ENCODE measurements at regions not wholly inside any gene's neighbourhood (a gene's known extent, or its start where the extent isn't known, plus 50 kb on each side); places are given as distances from the start of the nearest gene placed in this dataset.
A peak's percentile ranks its signal among the peaks of the same experiment; 100 is the strongest.
"Not testable (repeated sequence)": the region's sequence is repeated elsewhere in the genome, so short reads cannot be mapped to it uniquely, and the experiment has no call there.

DNA sequence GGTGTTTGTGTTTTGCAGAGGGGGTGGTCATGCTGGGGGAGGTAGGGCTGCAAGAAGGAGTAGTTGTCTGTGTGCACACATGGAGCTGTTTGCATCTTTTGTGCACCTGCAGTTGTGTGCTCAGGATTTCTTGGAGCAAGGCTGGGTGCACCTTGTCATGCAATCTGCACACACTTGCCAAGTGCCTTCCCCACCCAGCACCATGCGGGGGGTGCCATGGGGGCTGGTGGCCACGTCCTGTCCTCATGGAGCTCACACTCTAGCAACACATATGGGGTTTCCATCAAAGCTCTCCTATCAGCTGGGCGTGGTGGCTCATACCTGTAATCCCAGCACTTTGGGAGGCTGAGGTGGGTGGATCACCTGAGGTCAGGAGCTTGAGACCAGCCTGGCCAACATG lies 111.6 kb downstream of the CRLF3 start:
- not testable (repeated sequence) for DNase-seq (ENCODE audit: low spot score)

- not testable (repeated sequence) for DNase-seq (ENCODE audit: low spot score)
Measured at GRCh38 chr17:30711626-30712507, 112.6 kb downstream of the CRLF3 start.

DNA sequence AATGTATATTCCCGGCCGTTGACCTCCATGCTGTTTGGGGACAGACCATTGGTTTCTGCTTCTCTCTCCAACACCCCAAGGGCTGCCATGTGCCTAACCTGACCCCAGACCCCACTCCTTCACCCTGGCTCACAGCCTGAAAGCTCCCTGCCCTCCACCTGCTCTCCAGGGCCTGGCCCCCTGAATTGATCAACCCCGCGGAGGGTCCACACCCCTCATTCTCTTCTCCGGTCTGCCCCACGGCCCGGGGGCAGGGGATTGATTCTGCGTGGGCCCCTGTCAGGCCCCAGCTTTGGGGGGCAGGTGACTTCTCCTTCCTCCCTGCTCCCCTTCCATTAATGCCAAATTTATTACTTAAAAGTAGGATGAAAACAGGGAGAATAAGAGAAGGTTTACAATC lies 113.3 kb downstream of the CRLF3 start:
- DNase-seq (ENCODE audit: low spot score): not testable (repeated sequence)

GRCh38 chr17:30710276-30711088 lies 114.0 kb downstream of the CRLF3 start:
- not testable (repeated sequence) for DNase-seq (ENCODE audit: low spot score)

DNA sequence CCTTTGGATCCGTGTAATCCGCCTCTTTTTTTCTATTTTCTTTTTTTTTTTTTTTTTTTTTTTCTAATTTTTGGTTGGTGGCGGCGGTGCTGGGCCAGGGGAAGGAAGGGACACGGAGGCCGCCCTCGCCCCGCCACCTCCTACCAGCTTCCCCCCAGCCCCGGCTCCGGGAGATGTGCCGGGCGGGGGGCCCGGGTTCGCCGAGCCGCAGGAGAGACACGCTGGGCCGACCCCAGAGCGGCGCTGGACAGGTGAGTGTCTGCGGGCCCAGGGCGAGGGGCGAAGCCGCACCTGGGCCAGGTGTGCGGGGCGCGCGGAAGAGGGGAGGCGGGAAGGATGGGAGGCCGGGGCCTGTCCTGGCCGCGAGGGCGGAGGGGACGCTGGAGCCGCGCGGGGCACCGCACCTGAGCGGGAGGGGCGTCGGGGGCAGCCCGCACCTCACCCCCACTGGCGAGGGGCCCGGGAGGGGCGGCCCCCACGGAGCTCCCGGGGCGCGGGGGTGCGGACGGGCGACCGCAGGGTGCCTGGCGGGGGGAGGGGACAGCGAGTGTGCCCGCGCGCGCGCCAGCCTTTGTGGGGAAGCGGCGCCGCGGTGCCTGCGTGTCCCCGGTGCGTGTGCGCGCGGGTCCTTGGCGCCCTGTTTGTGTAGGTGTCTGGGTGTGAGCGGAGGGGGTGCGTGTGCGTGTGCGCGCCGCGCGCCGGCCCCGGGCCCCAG lies 114.8 kb downstream of the CRLF3 start:
- peak; percentile 51 for DNase-seq (ENCODE audit: low spot score)

GRCh38 chr17:30709096-30709495 lies 115.4 kb downstream of the CRLF3 start:
- not testable (repeated sequence) for DNase-seq (ENCODE audit: low spot score)

DNA sequence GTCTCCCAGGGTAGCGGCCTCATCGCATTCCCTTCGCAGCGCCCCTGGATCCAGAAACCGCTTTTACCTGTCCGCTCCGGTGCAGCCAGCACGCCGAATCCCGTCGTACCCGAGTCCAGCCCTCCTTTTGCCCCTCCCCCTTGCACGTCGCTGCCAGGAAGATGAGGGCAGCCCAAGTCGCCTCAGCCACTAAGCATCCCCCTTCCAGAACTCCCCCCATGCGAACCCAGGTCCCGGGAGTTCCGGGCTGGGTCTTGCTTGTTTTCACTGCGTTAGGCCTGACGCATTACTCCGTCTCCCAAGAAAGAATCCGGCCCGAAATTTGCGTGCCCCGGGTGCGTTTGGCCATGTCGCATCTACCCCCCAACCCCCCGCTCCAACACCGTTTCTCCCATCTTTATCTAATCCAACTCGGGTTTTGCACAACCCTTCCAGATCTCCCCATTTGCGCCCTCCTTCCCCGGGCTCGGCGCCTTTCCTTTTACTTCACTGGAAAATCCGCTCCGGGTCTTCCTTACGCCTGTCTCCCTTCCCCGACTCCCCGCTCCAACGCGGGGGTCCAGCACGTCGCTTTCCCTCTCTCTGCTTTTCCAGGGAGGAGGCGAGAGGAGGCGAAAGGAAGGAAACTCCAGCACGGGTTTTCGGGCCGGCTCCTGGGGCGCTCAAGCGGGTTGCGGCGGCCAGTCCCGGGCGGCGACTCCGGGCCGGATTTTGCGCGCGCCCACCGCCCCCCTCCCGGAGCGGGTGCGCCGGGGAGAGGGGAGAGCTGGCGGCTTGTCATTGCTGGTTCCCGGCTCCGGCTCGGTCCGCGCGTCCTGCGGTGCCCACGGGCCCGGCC lies 116.0 kb downstream of the CRLF3 start:
- peak; percentile 89 for DNase-seq (ENCODE audit: low spot score)

- DNase-seq (ENCODE audit: low spot score): peak; percentile 38
Measured at GRCh38 chr17:30707724-30708240, 116.7 kb downstream of the CRLF3 start.

- DNase-seq (ENCODE audit: low spot score): not testable (repeated sequence)
Measured at GRCh38 chr17:30706461-30707335, 117.8 kb downstream of the CRLF3 start.

DNA sequence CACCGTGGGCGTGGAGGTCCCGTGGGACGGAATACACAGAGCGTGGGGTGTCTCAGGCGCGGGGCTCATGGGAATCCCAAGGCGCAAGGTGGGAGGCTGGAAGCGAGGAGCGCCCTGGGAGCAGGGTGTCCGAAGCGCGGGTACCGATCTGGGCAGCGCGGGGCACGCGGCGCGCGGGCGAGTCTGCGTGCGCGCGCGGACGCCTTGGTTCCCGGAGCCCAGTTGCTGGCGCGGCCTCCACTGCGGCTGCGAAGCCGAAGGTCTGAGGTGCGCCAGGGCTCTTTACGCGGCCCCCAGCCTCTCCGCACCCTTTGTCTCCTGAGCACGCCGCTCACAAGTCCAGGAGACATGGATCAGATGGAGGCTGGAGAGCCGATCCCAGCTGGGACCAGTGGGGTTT lies 118.5 kb downstream of the CRLF3 start:
- not testable (repeated sequence) for DNase-seq (ENCODE audit: low spot score)

DNA sequence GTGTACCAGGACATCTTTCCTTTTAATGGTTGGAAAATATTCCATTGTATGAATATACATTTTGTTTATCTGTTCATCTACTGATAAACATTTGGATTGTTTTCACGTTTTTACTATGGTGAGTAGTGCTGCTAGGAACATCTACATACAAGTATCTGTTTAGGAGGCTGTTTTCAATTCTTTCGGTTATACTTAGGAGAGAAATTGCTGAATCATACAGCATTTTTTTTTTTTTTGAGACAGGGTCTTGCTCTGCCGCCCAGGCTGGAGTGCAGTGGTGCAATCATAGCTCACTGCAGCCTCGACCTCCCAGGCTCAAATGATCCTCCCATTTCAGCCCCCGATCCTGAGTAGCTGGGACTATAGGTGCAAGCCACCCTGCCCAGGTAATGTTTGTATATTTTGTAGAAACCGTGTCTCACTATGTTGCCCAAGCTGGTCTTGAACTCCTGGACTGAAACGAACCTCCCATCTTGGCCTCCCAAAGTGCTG lies 122.9 kb downstream of the CRLF3 start:
- no peak for DNase-seq (ENCODE audit: low spot score)

DNA sequence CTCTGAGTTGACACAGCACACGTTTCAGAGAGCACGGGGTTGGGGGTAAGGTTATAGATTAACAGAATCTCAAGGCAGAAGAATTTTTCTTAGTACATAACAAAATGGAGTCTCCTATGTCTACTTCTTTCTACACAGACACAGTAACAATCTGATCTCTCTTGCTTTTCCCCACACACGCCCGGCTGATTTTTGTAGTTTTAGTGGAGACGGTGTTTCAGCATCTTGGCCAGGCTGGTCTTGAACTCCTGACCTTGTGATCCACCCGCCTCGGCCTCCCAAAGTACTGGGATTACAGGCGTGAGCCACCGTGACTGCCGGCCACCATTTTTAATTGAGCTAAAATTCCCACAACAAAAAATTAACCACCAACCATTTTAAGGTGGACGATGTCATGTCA lies 123.7 kb downstream of the CRLF3 start:
- DNase-seq (ENCODE audit: low spot score): not testable (repeated sequence)

GRCh38 chr17:30697619-30698460 lies 126.7 kb downstream of the CRLF3 start:
- DNase-seq (ENCODE audit: low spot score): not testable (repeated sequence)

DNA sequence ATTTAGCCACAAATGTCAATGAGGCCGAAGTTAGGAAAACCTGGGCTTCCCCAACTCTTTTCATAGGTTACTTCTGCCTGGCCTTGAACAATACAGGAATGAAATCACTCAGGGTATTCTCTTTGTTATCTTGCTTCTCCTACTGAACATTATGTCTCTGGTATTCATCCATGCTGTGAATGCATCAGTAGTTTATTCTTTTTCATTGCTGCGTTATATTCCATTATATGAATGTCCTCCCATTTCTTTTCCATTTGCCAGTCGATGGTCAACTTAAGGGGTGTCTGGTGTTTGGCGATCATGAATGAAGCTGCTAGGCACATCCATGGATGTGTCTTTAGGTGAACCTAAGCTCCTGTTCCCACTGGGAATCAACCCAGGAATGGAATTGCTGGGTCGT lies 128.3 kb downstream of the CRLF3 start:
- no peak for DNase-seq (ENCODE audit: low spot score)

DNA sequence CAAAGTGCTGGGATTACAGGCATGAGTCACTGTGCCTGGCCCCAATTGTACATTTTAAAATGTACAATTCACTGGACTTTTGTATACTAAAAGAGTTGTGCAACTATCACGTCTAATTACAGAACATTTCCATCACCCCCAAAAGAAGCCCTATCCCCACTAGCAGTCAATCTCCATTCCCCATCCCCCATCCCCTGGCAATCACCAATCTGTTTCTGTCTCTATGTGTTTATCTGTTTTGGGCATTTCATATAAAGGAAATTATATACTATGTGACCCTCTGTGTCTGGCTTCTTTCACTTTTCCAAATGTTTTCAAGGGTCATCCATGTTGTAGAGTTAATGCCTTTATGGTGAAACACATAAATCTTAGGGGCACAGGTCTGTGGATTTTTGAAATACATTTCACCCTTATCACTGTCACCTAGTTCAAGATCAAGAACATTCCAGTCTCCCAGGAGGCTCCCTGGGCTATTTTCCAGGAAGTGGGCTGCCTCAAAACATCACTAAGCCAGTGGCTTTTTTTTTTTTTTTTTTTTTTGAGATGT lies 129.2 kb downstream of the CRLF3 start:
- not testable (repeated sequence) for DNase-seq (ENCODE audit: low spot score)

DNA sequence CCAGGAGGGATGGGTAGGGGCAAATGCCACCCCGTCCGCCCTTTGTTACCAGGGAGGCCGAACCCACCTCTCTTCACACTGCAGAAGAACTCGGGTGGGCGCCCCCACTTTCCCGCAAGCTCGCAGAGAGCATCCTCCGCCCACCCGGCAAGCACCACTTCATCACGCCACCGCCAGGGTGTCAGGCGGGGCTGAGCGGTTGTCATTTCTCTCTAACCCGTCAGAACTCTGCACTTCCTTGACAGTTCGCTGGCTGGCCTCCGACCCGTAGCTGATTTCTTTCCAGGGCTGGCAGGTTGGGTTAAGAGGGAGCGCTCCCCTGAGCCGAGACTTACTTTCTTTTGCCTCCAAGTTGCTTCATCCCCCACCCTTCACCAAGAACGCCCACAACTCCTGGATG lies 130.7 kb downstream of the CRLF3 start:
- not testable (repeated sequence) for DNase-seq (ENCODE audit: low spot score)

DNA sequence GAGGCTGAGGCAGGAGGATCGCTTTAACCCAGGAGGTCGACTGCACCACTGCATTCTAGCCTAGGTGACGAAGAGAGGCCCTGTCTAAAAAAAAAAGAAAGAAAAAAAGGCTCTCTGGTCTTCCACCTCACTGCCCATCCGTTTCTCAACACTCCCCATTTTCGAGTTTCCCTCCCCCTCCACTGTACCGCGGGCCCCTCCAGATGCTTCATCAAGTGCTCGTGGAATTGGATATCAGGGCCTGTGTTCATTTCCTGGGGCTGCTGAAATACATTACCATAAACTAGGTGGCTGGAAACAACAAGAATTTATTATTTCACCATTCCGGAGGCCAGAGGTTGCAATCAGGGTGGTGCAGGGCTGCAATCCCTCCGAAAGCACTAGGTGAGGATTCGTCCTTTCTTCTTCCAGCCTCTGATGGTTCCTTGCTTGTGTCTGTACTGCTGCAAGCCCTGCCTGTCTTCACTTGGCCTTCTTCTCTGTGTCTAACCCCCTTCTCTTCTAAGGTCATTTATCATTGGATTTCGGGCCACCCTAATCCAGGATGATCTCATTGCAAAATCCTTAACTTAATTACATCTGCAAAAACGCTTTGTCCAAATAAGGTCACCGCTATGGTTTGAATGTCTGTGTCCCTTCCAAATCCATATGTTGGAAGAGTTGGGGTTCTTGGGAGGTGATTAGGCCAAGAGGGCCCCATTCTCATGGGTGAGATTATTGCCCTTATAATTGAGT lies 135.1 kb downstream of the CRLF3 start:
- not testable (repeated sequence) for DNase-seq (ENCODE audit: low spot score)

All from globus pallidus (tissue), 1 donor.